HepG2 (cell line): ENCODE measurements at regions not wholly inside any gene's neighbourhood (a gene's known extent, or its start where the extent isn't known, plus 50 kb on each side); places are given as distances from the start of the nearest gene placed in this dataset.

Experiments
- ATAC-seq: fragments of 200-7000 bp; cut with Tn5 transposase; 3 replicates; pipeline ENCODE4 v1.9.1; 2020; ENCODE audit warnings: mild to moderate bottlenecking, moderate library complexity
- BruUV-seq: library from RNA; stranded (reverse); fragments of 400-500 nt; replicated peaks from 2 replicates; lab custom pipeline; 2021; lab: Mats Ljungman, UMichigan
- CTCF ChIA-PET: fragments of 300-600 bp; formaldehyde crosslinking; extraction: SDS; loops from one replicate; lab custom pipeline; 2021; ENCODE audit warnings: low total read pairs, inconsistent platforms, low intra/inter-chr PET ratio; lab: Yijun Ruan, JAX
- POLR2A ChIA-PET: fragments of 350-600 bp; sonication (Branson Sonifier 250); formaldehyde crosslinking; loops from one replicate; lab custom pipeline; 2020; ENCODE audit warnings: antibody characterized with exemption, inconsistent platforms; lab: Yijun Ruan, JAX
- DNase-seq: peaks from one replicate; pipeline ENCODE4 v3.0.0-alpha.2; 2015; ENCODE audit warnings: low spot score
- FAIRE-seq: peaks from 3 replicates; lab custom pipeline; 2011; peaks lifted over from hg19 to GRCh38; lab: Jason Lieb, UNC
- H2AFZ ChIP-seq: one replicate; pipeline ENCODE4 v1.6.1; 2011; ENCODE audit warnings: low read length, inconsistent platforms
- H3K27ac ChIP-seq: fragments of 300-600 bp; 3 replicates; pipeline ENCODE4 v1.8.0; 2011; ENCODE audit warnings: mixed run types, mild to moderate bottlenecking, mixed read lengths, low read length, inconsistent platforms; ENCODE audit not compliant: insufficient read depth; ENCODE audit errors: extremely low read length
- H3K27me3 ChIP-seq, 2 experiments: fragments of 200-600 bp in 1 of 2; 2 replicates in 1 of 2; 3 replicates in 1 of 2; pipeline versions ENCODE4 v1.6.0 to v1.8.0; 2011; ENCODE audit warnings: low read length in 2 of 2, mild to moderate bottlenecking in 2 of 2, moderate library complexity in 2 of 2, inconsistent platforms in 1 of 2; ENCODE audit not compliant: insufficient read depth in 2 of 2, control insufficient read depth in 1 of 2
- H3K36me3 ChIP-seq, 2 experiments: fragments of 200-600 bp in 1 of 2; replicated peaks in 1 of 2; 2 replicates in 1 of 2; 3 replicates in 1 of 2; pipeline versions ENCODE4 v1.5.1 to v1.8.0; 2011; ENCODE audit warnings: low read length in 2 of 2, inconsistent platforms in 1 of 2; ENCODE audit not compliant: insufficient read depth in 2 of 2, control insufficient read depth in 1 of 2
- H3K4me1 ChIP-seq: 2 replicates; pipeline ENCODE4 v1.5.1; 2012; ENCODE audit warnings: low read length, inconsistent platforms; ENCODE audit not compliant: insufficient read depth
- H3K4me2 ChIP-seq: 2 replicates; pipeline ENCODE4 v1.6.0; 2011; ENCODE audit warnings: low read depth, low read length, inconsistent platforms
- H3K4me3 ChIP-seq, 3 experiments: fragments of 200-600 bp in 1 of 3; sonication (generic), shearing (Covaris generic) in 1 of 3; replicated peaks in 1 of 3; 2 replicates each; pipeline ENCODE4 v1.5.1; 2011 to 2016; ENCODE audit warnings: low read length in 3 of 3, inconsistent platforms in 2 of 3, low read depth in 2 of 3, mild to moderate bottlenecking in 2 of 3, control low read depth in 1 of 3, mixed read lengths in 1 of 3; ENCODE audit not compliant: insufficient read depth in 1 of 3
- H3K79me2 ChIP-seq: one replicate; pipeline ENCODE4 v1.6.1; 2011; ENCODE audit warnings: low read length, inconsistent platforms; ENCODE audit not compliant: insufficient read depth
- H3K9ac ChIP-seq: 2 replicates; pipeline ENCODE4 v1.6.0; 2011; ENCODE audit warnings: mild to moderate bottlenecking, low read depth, low read length, inconsistent platforms; ENCODE audit not compliant: insufficient read depth
- H3K9me3 ChIP-seq: 2 replicates; pipeline ENCODE4 v1.5.1; 2012; ENCODE audit warnings: mild to moderate bottlenecking, low read length
- H4K20me1 ChIP-seq: 2 replicates; pipeline ENCODE4 v1.6.0; 2011; ENCODE audit warnings: inconsistent platforms, mild to moderate bottlenecking, low read length, moderate library complexity; ENCODE audit not compliant: insufficient read depth
- AKAP8 ChIP-seq: sonication (generic); formaldehyde crosslinking; IDR thresholded peaks from 2 replicates; pipeline ENCODE4 v1.5.1; 2020; ENCODE audit warnings: mild to moderate bottlenecking, missing genetic modification reagents
- CCDC6 ChIP-seq: sonication (generic); formaldehyde crosslinking; IDR thresholded peaks from 2 replicates; pipeline ENCODE4 v1.8.1; 2022; ENCODE audit warnings: mild to moderate bottlenecking, missing genetic modification reagents, moderate library complexity
- FOXC1 ChIP-seq: sonication (generic); formaldehyde crosslinking; IDR thresholded peaks from 2 replicates; pipeline ENCODE4 v1.8.0; 2022; ENCODE audit warnings: mild to moderate bottlenecking, missing genetic modification reagents, borderline replicate concordance
- HMGA1 ChIP-seq: sonication (generic); formaldehyde crosslinking; conservative IDR thresholded peaks from 2 replicates; pipeline ENCODE4 v1.4.0; 2020; ENCODE audit warnings: missing genetic modification reagents
- ISL2 ChIP-seq: sonication (generic); formaldehyde crosslinking; IDR thresholded peaks from 2 replicates; pipeline ENCODE4 v1.5.0; 2020; ENCODE audit warnings: missing genetic modification reagents
- MAFK ChIP-seq, 2 experiments: IDR thresholded peaks in 1 of 2; conservative IDR thresholded peaks in 1 of 2; 2 replicates each; pipeline ENCODE4 v1.6.1; 2011; ENCODE audit warnings: improper control_type of control experiment in 2 of 2, low read length in 2 of 2
- NCOR1 ChIP-seq: fragments of 200-600 bp; sonication (generic); IDR thresholded peaks from 2 replicates; pipeline ENCODE4 v1.7.0; 2017; ENCODE audit warnings: antibody characterized with exemption, low read length, borderline replicate concordance
- TEF ChIP-seq: sonication (generic); formaldehyde crosslinking; IDR thresholded peaks from 2 replicates; pipeline ENCODE4 v1.5.0; 2020; ENCODE audit warnings: missing genetic modification reagents
- ZNF121 ChIP-seq: sonication (generic); formaldehyde crosslinking; IDR thresholded peaks from 2 replicates; pipeline ENCODE4 v1.5.0; 2020; ENCODE audit warnings: mild to moderate bottlenecking, missing genetic modification reagents
- ZNF142 ChIP-seq: sonication (generic); formaldehyde crosslinking; IDR thresholded peaks from 2 replicates; pipeline ENCODE4 v1.4.0; 2020; ENCODE audit warnings: missing genetic modification reagents
- ZNF367 ChIP-seq: sonication (generic); formaldehyde crosslinking; IDR thresholded peaks from 2 replicates; pipeline ENCODE4 v1.4.0; 2020; ENCODE audit warnings: missing genetic modification reagents, borderline replicate concordance
- ZNF687 ChIP-seq: sonication (generic); formaldehyde crosslinking; IDR thresholded peaks from 2 replicates; pipeline ENCODE4 v1.5.1; 2020; ENCODE audit warnings: mild to moderate bottlenecking, missing genetic modification reagents, moderate library complexity
- ZNF777 ChIP-seq: sonication (generic); formaldehyde crosslinking; IDR thresholded peaks from 2 replicates; pipeline ENCODE4 v1.4.0; 2020; ENCODE audit warnings: missing genetic modification reagents
- ZSCAN22 ChIP-seq: sonication (generic); formaldehyde crosslinking; IDR thresholded peaks from 2 replicates; pipeline ENCODE4 v1.4.0; 2020; ENCODE audit warnings: mild to moderate bottlenecking, missing genetic modification reagents
- WGBS: methylation state at CpG from one replicate; pipeline ENCODE4 v1.1.6; 2017; ENCODE audit warnings: low lambda C conversion rate; 5-methylcytosine and 5-hydroxymethylcytosine counted together
- in situ Hi-C: cut with HindIII; loops from 2 replicates; pipeline ENCODE4 v1.10.0; 2017; ENCODE audit warnings: low pct_unique_long_range_greater_than_20kb; ENCODE audit not compliant: extremely low pct_ligation_motif_present
- intact Hi-C: fragments of 100-400 bp; cut with micrococcal nuclease; formaldehyde crosslinking; loops from one replicate; pipeline ENCODE4 v1.10.0; 2022; ENCODE audit not compliant: unreplicated experiment

- H3K9me3 ChIP-seq: no peaks in the 10 kb centered on the region
- intact Hi-C loops (no loop called here), in situ Hi-C loops (no loop called here)
- no peak overlapping the region for H3K4me3 ChIP-seq
- H3K36me3 ChIP-seq: no peaks in the 10 kb centered on the region
- H3K79me2 ChIP-seq: no peaks in the 10 kb centered on the region
- CTCF ChIA-PET: no interaction called here
- H3K27me3 ChIP-seq: no peaks in the 10 kb centered on the region; a peak in 1 of 5 replicates
- no peak overlapping the region for H3K9ac ChIP-seq
- no peaks in the 10 kb centered on the region for H4K20me1 ChIP-seq
- no TSS peak for BruUV-seq
- H3K4me1 ChIP-seq: no peaks in the 10 kb centered on the region
- FAIRE-seq (no peak), ATAC-seq (no peak), DNase-seq (no peak)
- H2AFZ ChIP-seq: no peak overlapping the region
- H3K4me2 ChIP-seq: no peak overlapping the region
- H3K27ac ChIP-seq: no peak overlapping the region
- 11% methylated on average over 6 of the region's 6 CpGs for WGBS
- POLR2A ChIA-PET: no interaction called here
- TF ChIP-seq ZNF777 (CRISPR knock-in tag): no peak
- no peak for TF ChIP-seq ZNF121 (CRISPR knock-in tag)
- TF ChIP-seq AKAP8 (CRISPR knock-in tag): no peak
- TF ChIP-seq CCDC6 (CRISPR knock-in tag): no peak
- TF ChIP-seq ZNF367: no peak
- no peak for TF ChIP-seq MAFK (conservative IDR thresholded peaks at IDR 0.05 in 1 of 2, IDR thresholded peaks at IDR 0.05 in 1 of 2; ENCODE audit: low read length in 2 of 2)
- TF ChIP-seq ZSCAN22 (CRISPR knock-in tag): no peak
- TF ChIP-seq TEF (CRISPR knock-in tag): no peak
- TF ChIP-seq ISL2 (CRISPR knock-in tag): no peak
- no peak for TF ChIP-seq ZNF142 (CRISPR knock-in tag)
- no peak for TF ChIP-seq ZNF687 (CRISPR knock-in tag)
- TF ChIP-seq HMGA1 (CRISPR knock-in tag): no peak
- no peak for TF ChIP-seq FOXC1 (CRISPR knock-in tag)
- no peak for TF ChIP-seq NCOR1
These were observed 621.2 kb downstream of the METTL15 start for GRCh38 chr11:28729339-28729738.
